ENCODE measurements at regions not wholly inside any gene's neighbourhood (a gene's known extent, or its start where the extent isn't known, plus 50 kb on each side); places are given as distances from the start of the nearest gene placed in this dataset.

GRCh38 chr2:23273786-23274185, 111.2 kb upstream of the KLHL29 start:
- TF ChIP-seq CTCF (IDR thresholded peaks at IDR 0.05) (no peak), POLR2A (IDR thresholded peaks at IDR 0.05) (no peak)
- no peaks in the 10 kb centered on the region for H3K9me3 ChIP-seq
- no peak for DNase-seq
- no peak overlapping the region for H3K4me3 ChIP-seq
- intact Hi-C loops (cut with DNase I) = loop anchor here in 1 of 10 donors (10.0 kb wide), 1 partner anchor 369 kb away; no protein-coding TSS in a partner anchor
- H3K27me3 ChIP-seq = peaks cover 0 to 13% (median 0%) of the 10 kb centered on the region in 9 donors
- peaks cover 0 to 4% (median 0%) of the 10 kb centered on the region in 12 donors for H3K4me1 ChIP-seq
- 68 to 82% (median 78%) methylated on average over 3 of the region's 3 CpGs for WGBS, 4 donors
- no peaks in the 10 kb centered on the region for H3K36me3 ChIP-seq
- H3K27ac ChIP-seq = no peak overlapping the region
- no peak for ATAC-seq

DNA sequence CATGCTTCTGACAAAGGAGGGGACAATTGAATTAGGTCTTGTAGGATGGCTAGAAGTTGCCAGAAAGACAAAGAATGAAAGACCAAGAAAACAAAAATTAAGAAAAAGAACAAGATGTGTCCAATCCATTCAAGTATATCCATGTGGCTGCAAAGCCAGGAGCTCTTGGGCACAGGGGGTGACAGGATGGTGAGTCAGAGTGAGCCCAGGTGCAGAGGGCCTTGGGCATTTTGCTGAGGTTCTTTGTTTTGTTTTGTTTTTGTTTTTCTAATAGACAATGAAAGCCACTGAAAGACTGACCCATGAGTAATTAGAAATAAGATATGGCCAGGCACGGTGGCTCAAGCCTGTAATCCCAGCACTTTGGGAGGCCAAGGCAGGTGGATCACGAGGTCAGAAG, 104.6 kb upstream of the KLHL29 start:
- intact Hi-C loops (cut with DNase I) = no loop called here
- H3K27me3 ChIP-seq = peaks cover 0 to 13% (median 0%) of the 10 kb centered on the region in 9 donors
- H3K4me1 ChIP-seq = peaks cover 0 to 2% (median 0%) of the 10 kb centered on the region in 12 donors
- WGBS, 4 donors = 72 to 89% (median 85%) methylated on average over 2 of the region's 2 CpGs
- H3K36me3 ChIP-seq = no peaks in the 10 kb centered on the region
- H3K27ac ChIP-seq = no peak overlapping the region
- TF ChIP-seq POLR2A (IDR thresholded peaks at IDR 0.05) = no peak
- TF ChIP-seq CTCF (IDR thresholded peaks at IDR 0.05) = no peak
- no peaks in the 10 kb centered on the region for H3K9me3 ChIP-seq
- DNase-seq (no peak), ATAC-seq (no peak)
- H3K4me3 ChIP-seq = no peak overlapping the region

- WGBS, 4 donors = 53 to 80% (median 69%) methylated on average over 3 of the region's 3 CpGs
- Histone ChIP-seq H3K4me3 (no peak overlapping the region), H3K27ac (no peak overlapping the region), H3K36me3 (no peaks in the 10 kb centered on the region), H3K9me3 (no peaks in the 10 kb centered on the region), H3K4me1 (peaks cover 0 to 29% (median 4%) of the 10 kb centered on the region in 12 donors), H3K27me3 (no peaks in the 10 kb centered on the region)
- ATAC-seq = no peak
- TF ChIP-seq POLR2A (IDR thresholded peaks at IDR 0.05) (no peak), CTCF (IDR thresholded peaks at IDR 0.05) (no peak)
- intact Hi-C loops (cut with DNase I) = no loop called here
- DNase-seq = no peak
These were observed 101.3 kb upstream of the KLHL29 start for GRCh38 chr2:23283653-23284052.

- peak overlapping the region in 1 of 12 donors; percentile 76 for H3K27ac ChIP-seq
- H3K4me1 ChIP-seq = peaks cover 0 to 29% (median 4%) of the 10 kb centered on the region in 12 donors
- 73 to 89% (median 83%) methylated on average over 1 of the region's 1 CpG for WGBS, 4 donors
- ATAC-seq (no peak), DNase-seq (no peak)
- no peak overlapping the region for H3K4me3 ChIP-seq
- H3K36me3 ChIP-seq = no peaks in the 10 kb centered on the region
- intact Hi-C loops (cut with DNase I) = no loop called here
- no peaks in the 10 kb centered on the region for H3K27me3 ChIP-seq
- TF ChIP-seq POLR2A (IDR thresholded peaks at IDR 0.05) (no peak), CTCF (IDR thresholded peaks at IDR 0.05) (no peak)
- H3K9me3 ChIP-seq = no peaks in the 10 kb centered on the region
These were observed 99.7 kb upstream of the KLHL29 start for GRCh38 chr2:23285091-23285800.

Data from heart left ventricle (tissue), 16 donors.